ENCODE measurements at regions not wholly inside any gene's neighbourhood (a gene's known extent, or its start where the extent isn't known, plus 50 kb on each side); places are given as distances from the start of the nearest gene placed in this dataset.

DNA sequence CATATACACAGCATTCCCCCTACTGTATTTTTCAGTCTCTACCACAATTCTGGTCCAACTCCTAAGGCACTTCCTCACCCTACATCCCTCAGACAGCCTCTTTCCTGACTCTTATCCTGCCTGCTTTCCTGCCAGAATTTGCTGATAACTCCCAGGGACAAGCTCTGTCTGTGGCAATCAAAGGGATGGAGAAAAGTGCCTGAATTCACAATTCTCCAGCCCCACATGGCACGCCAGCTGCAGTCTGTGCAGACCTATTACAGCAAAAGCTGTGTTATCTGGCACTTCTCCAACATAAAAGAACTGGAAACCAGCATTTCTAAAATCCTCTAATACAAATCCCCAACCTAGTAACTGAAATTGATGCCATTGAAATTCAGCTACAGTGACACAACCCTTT, 404.8 kb downstream of the KLHL13 start:
- Histone ChIP-seq H3K4me3 (no peak overlapping the region), H3K27me3 (no peaks in the 10 kb centered on the region), H3K4me1 (no peaks in the 10 kb centered on the region), H3K9me3 (no peaks in the 10 kb centered on the region), H3K36me3 (no peaks in the 10 kb centered on the region), H3K27ac (peak overlapping the region in 1 of 3 donors; percentile 3)
- intact Hi-C loops (cut with DNase I) = no loop called here
- ATAC-seq (peak in 1 of 4 donors; percentile 12), DNase-seq (no peak)
- WGBS (ENCODE audit: insufficient coverage, low coverage, low lambda C conversion rate, missing lambda C conversion rate) = 36% methylated on average over 1 of the region's 1 CpG
- TF ChIP-seq, protein P1, sequence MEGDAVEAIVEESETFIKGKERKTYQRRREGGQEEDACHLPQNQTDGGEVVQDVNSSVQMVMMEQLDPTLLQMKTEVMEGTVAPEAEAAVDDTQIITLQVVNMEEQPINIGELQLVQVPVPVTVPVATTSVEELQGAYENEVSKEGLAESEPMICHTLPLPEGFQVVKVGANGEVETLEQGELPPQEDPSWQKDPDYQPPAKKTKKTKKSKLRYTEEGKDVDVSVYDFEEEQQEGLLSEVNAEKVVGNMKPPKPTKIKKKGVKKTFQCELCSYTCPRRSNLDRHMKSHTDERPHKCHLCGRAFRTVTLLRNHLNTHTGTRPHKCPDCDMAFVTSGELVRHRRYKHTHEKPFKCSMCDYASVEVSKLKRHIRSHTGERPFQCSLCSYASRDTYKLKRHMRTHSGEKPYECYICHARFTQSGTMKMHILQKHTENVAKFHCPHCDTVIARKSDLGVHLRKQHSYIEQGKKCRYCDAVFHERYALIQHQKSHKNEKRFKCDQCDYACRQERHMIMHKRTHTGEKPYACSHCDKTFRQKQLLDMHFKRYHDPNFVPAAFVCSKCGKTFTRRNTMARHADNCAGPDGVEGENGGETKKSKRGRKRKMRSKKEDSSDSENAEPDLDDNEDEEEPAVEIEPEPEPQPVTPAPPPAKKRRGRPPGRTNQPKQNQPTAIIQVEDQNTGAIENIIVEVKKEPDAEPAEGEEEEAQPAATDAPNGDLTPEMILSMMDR (IDR thresholded peaks at IDR 0.05) = no peak
- no peak for TF ChIP-seq POLR2A (IDR thresholded peaks at IDR 0.05)

DNA sequence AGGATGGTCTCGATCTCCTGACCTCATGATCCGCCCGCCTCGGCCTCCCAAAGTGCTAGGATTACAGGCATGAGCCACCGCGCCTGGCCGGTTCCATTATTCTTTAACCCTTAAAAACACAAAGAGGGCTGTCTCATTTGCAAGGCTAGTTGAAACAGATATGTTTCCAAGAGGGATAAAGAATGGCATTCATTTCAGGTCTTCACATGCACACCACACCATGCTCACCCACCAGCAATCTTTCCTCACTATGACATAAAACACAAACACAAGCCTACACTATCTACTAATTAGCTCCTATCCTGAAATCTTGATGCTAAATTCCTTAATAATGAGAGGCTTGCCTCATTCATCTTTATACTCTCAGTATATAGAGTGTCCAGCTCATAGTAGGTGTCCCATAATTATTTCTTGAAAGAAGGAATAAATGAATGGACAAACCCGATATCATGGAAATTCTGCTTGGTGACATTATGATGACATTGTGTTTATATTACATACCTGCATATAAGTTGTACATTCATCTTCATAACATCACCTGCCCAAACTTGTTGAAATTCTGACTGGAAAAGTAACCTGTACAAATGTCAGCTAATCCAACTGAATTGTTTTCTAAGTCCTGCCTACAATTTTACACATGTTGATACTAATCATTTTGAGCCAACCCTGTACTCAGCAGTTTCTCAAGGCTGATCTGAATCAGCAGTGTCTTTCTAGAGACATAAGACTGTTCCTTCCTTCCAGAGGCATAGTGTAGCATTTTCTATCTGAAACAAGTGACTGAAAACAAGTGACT, 408.5 kb downstream of the KLHL13 start:
- Histone ChIP-seq H3K27me3 (no peaks in the 10 kb centered on the region), H3K4me1 (no peaks in the 10 kb centered on the region), H3K27ac (no peak overlapping the region), H3K4me3 (no peak overlapping the region), H3K9me3 (no peaks in the 10 kb centered on the region), H3K36me3 (no peaks in the 10 kb centered on the region)
- ATAC-seq = no peak
- no peak for DNase-seq
- TF ChIP-seq, protein P1 (IDR thresholded peaks at IDR 0.05) = no peak
- no peak for TF ChIP-seq POLR2A (IDR thresholded peaks at IDR 0.05)
- intact Hi-C loops (cut with DNase I) = no loop called here
- 60% methylated on average over 8 of the region's 8 CpGs for WGBS (ENCODE audit: insufficient coverage, low coverage, low lambda C conversion rate, missing lambda C conversion rate)

DNA sequence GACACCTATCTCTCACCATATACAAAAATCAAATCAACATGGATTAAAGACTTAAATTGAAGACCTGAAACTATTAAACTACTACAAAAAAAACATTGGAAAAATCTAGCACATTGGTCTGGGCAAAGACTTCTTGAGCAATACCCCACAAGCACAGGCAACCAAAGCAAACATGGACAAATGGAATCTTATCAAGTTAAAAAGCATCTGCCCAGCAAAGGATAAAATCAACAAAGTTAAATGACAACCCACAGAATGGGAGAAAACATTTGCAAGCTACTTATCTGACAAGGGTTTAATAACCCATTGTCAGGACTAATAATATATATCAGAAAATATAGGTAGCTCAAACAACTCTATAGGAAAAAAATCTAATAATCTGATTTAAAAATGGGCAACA, 415.6 kb downstream of the KLHL13 start:
- no peak for DNase-seq
- intact Hi-C loops (cut with DNase I) = no loop called here
- TF ChIP-seq POLR2A (IDR thresholded peaks at IDR 0.05) = no peak
- TF ChIP-seq, protein P1 (IDR thresholded peaks at IDR 0.05) = no peak
- Histone ChIP-seq H3K36me3 (no peaks in the 10 kb centered on the region), H3K4me1 (no peaks in the 10 kb centered on the region), H3K27me3 (no peaks in the 10 kb centered on the region), H3K4me3 (no peak overlapping the region), H3K27ac (peak overlapping the region in 1 of 3 donors; percentile 51), H3K9me3 (no peaks in the 10 kb centered on the region)
- peak in 3 of 4 donors; percentile 27 to 65 (median 47) for ATAC-seq

DNA sequence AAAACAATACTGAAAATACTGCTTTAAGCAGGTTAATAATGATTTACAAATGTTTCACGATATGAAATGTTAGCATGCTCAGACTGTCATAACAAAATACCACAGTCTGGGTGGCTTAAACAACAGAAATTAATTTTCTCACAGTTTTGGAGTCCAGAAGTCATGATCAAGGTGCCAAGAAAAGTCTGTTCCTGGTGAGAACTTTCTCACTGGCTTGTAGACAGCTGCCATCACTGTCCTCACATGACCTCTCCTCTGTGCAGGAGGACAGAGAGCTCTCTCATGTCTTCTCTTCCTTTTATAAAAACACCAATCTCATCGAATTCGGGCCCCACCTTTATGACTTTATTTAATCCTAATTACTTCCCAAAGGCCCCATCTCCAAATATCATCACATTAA, 426.7 kb downstream of the KLHL13 start:
- TF ChIP-seq, protein P1 (IDR thresholded peaks at IDR 0.05) = no peak
- no peak for TF ChIP-seq POLR2A (IDR thresholded peaks at IDR 0.05)
- no peaks in the 10 kb centered on the region for H3K4me1 ChIP-seq
- no peak overlapping the region for H3K4me3 ChIP-seq
- no peak overlapping the region for H3K27ac ChIP-seq
- DNase-seq = no peak
- no peaks in the 10 kb centered on the region for H3K36me3 ChIP-seq
- intact Hi-C loops (cut with DNase I) = no loop called here
- no peaks in the 10 kb centered on the region for H3K9me3 ChIP-seq
- H3K27me3 ChIP-seq = no peaks in the 10 kb centered on the region
- ATAC-seq = no peak
- 37% methylated on average over 3 of the region's 3 CpGs for WGBS (ENCODE audit: insufficient coverage, low coverage, low lambda C conversion rate, missing lambda C conversion rate)

Measured in right lobe of liver (tissue), 6 donors.